ENCODE measurements at regions not wholly inside any gene's neighbourhood (a gene's known extent, or its start where the extent isn't known, plus 50 kb on each side); places are given as distances from the start of the nearest gene placed in this dataset.
A peak's percentile ranks its signal among the peaks of the same experiment; 100 is the strongest.

- H3K4me1 Mint-ChIP-seq (ENCODE audit: unreplicated experiment) = peaks cover 25% of the 10 kb centered on the region
- no peak overlapping the region for H3K4me3 Mint-ChIP-seq (ENCODE audit: unreplicated experiment)
- DNase-seq (ENCODE audit: low spot score) = no peak
- H3K9me3 Mint-ChIP-seq (ENCODE audit: unreplicated experiment) = no peaks in the 10 kb centered on the region
- no peak overlapping the region for H3K27ac Mint-ChIP-seq (ENCODE audit: unreplicated experiment)
- H3K27me3 Mint-ChIP-seq (ENCODE audit: unreplicated experiment) = peaks cover 8% of the 10 kb centered on the region
- H3K36me3 Mint-ChIP-seq (ENCODE audit: low read depth, unreplicated experiment) = no peaks in the 10 kb centered on the region
- no peak for TF ChIP-seq CTCF (IDR thresholded peaks at IDR 0.05; ENCODE audit: unreplicated experiment)
Observed at GRCh38 chr1:234896477-234897389, 231.9 kb downstream of the TOMM20 start.

- no peak overlapping the region for H3K4me3 Mint-ChIP-seq (ENCODE audit: unreplicated experiment)
- TF ChIP-seq CTCF (IDR thresholded peaks at IDR 0.05; ENCODE audit: unreplicated experiment) = no peak
- peak overlapping the region; percentile 34 for H3K27ac Mint-ChIP-seq (ENCODE audit: unreplicated experiment)
- no peak for DNase-seq (ENCODE audit: low spot score)
- peaks cover 12% of the 10 kb centered on the region for H3K27me3 Mint-ChIP-seq (ENCODE audit: unreplicated experiment)
- no peaks in the 10 kb centered on the region for H3K36me3 Mint-ChIP-seq (ENCODE audit: low read depth, unreplicated experiment)
- no peaks in the 10 kb centered on the region for H3K9me3 Mint-ChIP-seq (ENCODE audit: unreplicated experiment)
- peaks cover 17% of the 10 kb centered on the region for H3K4me1 Mint-ChIP-seq (ENCODE audit: unreplicated experiment)
Observed at GRCh38 chr1:234893725-234894630, 234.7 kb downstream of the TOMM20 start.

- Mint-ChIP-seq H3K4me1 (ENCODE audit: unreplicated experiment) (peaks cover 17% of the 10 kb centered on the region), H3K9me3 (ENCODE audit: unreplicated experiment) (no peaks in the 10 kb centered on the region), H3K27ac (ENCODE audit: unreplicated experiment) (no peak overlapping the region), H3K27me3 (ENCODE audit: unreplicated experiment) (peaks cover 12% of the 10 kb centered on the region), H3K36me3 (ENCODE audit: low read depth, unreplicated experiment) (no peaks in the 10 kb centered on the region), H3K4me3 (ENCODE audit: unreplicated experiment) (no peak overlapping the region)
- TF ChIP-seq CTCF (IDR thresholded peaks at IDR 0.05; ENCODE audit: unreplicated experiment) = no peak
- DNase-seq (ENCODE audit: low spot score) = no peak
Observed at GRCh38 chr1:234893359-234893724, 235.3 kb downstream of the TOMM20 start.

- H3K27ac Mint-ChIP-seq (ENCODE audit: unreplicated experiment) = no peak overlapping the region
- H3K4me1 Mint-ChIP-seq (ENCODE audit: unreplicated experiment) = peaks cover 17% of the 10 kb centered on the region
- H3K4me3 Mint-ChIP-seq (ENCODE audit: unreplicated experiment) = no peak overlapping the region
- DNase-seq (ENCODE audit: low spot score) = no peak
- no peaks in the 10 kb centered on the region for H3K9me3 Mint-ChIP-seq (ENCODE audit: unreplicated experiment)
- no peak for TF ChIP-seq CTCF (IDR thresholded peaks at IDR 0.05; ENCODE audit: unreplicated experiment)
- no peaks in the 10 kb centered on the region for H3K36me3 Mint-ChIP-seq (ENCODE audit: low read depth, unreplicated experiment)
- H3K27me3 Mint-ChIP-seq (ENCODE audit: unreplicated experiment) = peaks cover 7% of the 10 kb centered on the region
Observed at GRCh38 chr1:234892642-234893041, 236.0 kb downstream of the TOMM20 start.
